LNCaP clone FGC (cell line): ENCODE measurements at regions not wholly inside any gene's neighbourhood (a gene's known extent, or its start where the extent isn't known, plus 50 kb on each side); places are given as distances from the start of the nearest gene placed in this dataset.

ENCODE experiments used
- DNase-seq: peaks from one replicate; pipeline ENCODE4 v3.0.0-alpha.2; 2011; ENCODE audit warnings: low read depth
- H3K4me3 ChIP-seq: 2 replicates; pipeline ENCODE4 v1.5.1; 2011; ENCODE audit warnings: mild to moderate bottlenecking, low read depth, low read length, control low read depth
- CTCF ChIP-seq: IDR thresholded peaks from 2 replicates; pipeline ENCODE4 v1.5.1; 2012; ENCODE audit warnings: mild to moderate bottlenecking; ENCODE audit not compliant: control insufficient read depth, insufficient read depth; ENCODE audit errors: extremely low read depth

- DNase-seq, result no peak
- no peak for TF ChIP-seq CTCF
Observed at GRCh38 chr1:30414086-30414850, 309.1 kb downstream of the MATN1 start.

GRCh38 chr1:30413606-30414005 lies 309.8 kb downstream of the MATN1 start:
- no peak for DNase-seq
- no peak for TF ChIP-seq CTCF

More at GRCh38 chr1:30414086-30414850, 309.1 kb downstream of the MATN1 start:
- no peak overlapping the region for H3K4me3 ChIP-seq

GRCh38 chr1:30413111-30413440 lies 310.3 kb downstream of the MATN1 start:
- DNase-seq, result no peak
- H3K4me3 ChIP-seq, result no peak overlapping the region
- TF ChIP-seq CTCF, result no peak

More at GRCh38 chr1:30413606-30414005, 309.8 kb downstream of the MATN1 start:
- H3K4me3 ChIP-seq, result no peak overlapping the region

GRCh38 chr1:30412241-30413110 lies 310.9 kb downstream of the MATN1 start:
- no peak for DNase-seq
- H3K4me3 ChIP-seq, result no peak overlapping the region
- no peak for TF ChIP-seq CTCF

- TF ChIP-seq CTCF, result no peak
- DNase-seq, result no peak
Observed at GRCh38 chr1:30411206-30411605, 312.2 kb downstream of the MATN1 start.

GRCh38 chr1:30410153-30410851 lies 313.1 kb downstream of the MATN1 start:
- DNase-seq, result no peak
- H3K4me3 ChIP-seq, result no peak overlapping the region
- no peak for TF ChIP-seq CTCF

More at GRCh38 chr1:30411206-30411605, 312.2 kb downstream of the MATN1 start:
- no peak overlapping the region for H3K4me3 ChIP-seq
